ENCODE measurements at regions not wholly inside any gene's neighbourhood (a gene's known extent, or its start where the extent isn't known, plus 50 kb on each side); places are given as distances from the start of the nearest gene placed in this dataset.

DNA sequence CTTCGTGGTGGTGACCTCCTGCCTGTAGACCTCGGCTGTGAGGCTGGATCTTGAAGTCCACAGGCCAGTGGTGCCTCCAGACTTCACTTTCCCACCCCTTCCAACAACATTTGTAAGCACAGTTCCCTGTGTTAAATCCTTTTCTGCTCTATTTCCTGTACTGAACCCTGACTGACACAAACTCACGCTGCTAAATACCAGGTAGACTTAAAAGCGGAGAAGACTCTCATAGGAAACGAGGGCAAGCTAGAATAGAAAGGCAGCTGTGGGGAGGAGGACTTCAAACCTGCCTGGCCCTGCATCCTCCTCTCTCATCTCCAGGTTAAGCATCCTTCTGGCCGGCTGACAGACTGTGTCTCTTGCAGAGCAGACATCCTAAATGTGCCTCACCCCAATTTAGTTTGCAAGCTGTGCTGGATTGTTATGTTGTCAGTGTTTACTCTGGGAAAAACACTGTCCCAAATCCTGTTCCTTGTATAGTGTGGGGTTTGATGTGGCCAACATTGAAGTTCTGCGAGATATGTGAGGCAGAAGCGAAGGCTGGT lies 58.5 kb upstream of the LARS2 start:
- TF ChIP-seq ZNF670 (tag by site-specific recombination; IDR thresholded peaks at IDR 0.05; ENCODE audit: low read depth), result no peak
- TF ChIP-seq, protein P1, sequence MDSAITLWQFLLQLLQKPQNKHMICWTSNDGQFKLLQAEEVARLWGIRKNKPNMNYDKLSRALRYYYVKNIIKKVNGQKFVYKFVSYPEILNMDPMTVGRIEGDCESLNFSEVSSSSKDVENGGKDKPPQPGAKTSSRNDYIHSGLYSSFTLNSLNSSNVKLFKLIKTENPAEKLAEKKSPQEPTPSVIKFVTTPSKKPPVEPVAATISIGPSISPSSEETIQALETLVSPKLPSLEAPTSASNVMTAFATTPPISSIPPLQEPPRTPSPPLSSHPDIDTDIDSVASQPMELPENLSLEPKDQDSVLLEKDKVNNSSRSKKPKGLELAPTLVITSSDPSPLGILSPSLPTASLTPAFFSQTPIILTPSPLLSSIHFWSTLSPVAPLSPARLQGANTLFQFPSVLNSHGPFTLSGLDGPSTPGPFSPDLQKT (IDR thresholded peaks at IDR 0.05; ENCODE audit: borderline replicate concordance, low read depth, low read length), result no peak
- TF ChIP-seq ZNF146 (tag by site-specific recombination; IDR thresholded peaks at IDR 0.05), result no peak
- no peak for TF ChIP-seq TCF7L2 (IDR thresholded peaks at IDR 0.05; ENCODE audit: borderline replicate concordance, low read depth, low read length)
